Cardiac septum (tissue), 1 donor: ENCODE measurements at regions not wholly inside any gene's neighbourhood (a gene's known extent, or its start where the extent isn't known, plus 50 kb on each side); places are given as distances from the start of the nearest gene placed in this dataset.
"Not testable (repeated sequence)": the region's sequence is repeated elsewhere in the genome, so short reads cannot be mapped to it uniquely, and the experiment has no call there.

ENCODE experiments used
- DNase-seq: peaks from one replicate; pipeline ENCODE4 v3.0.0-alpha.2; 2020; ENCODE audit warnings: low spot score
- intact Hi-C: fragments of 100-400 bp; cut with DNase I; formaldehyde crosslinking; loops from one replicate; pipeline ENCODE4 v1.14.0; 2022
- donor health status: DM: no; HTN: no; CAD: no.

GRCh38 chr9:96100385-96101300 is 201.3 kb downstream of the HSD17B3 start:
- DNase-seq = no peak

GRCh38 chr9:96090630-96091029 is 211.3 kb downstream of the HSD17B3 start:
- intact Hi-C loops, DNase-seq: not testable (repeated sequence)

More at GRCh38 chr9:96100385-96101300, 201.3 kb downstream of the HSD17B3 start:
- intact Hi-C loops = no loop called here

- intact Hi-C loops = no loop called here
- no peak for DNase-seq
Observed at GRCh38 chr9:96089452-96090085, 212.4 kb downstream of the HSD17B3 start.

- intact Hi-C loops = no loop called here
- no peak for DNase-seq
Observed at GRCh38 chr9:96088510-96088909, 213.0 kb downstream of the ERCC6L2 start.

GRCh38 chr9:96087669-96088299 is 212.3 kb downstream of the ERCC6L2 start:
- intact Hi-C loops = no loop called here
- no peak for DNase-seq

- intact Hi-C loops = no loop called here
- DNase-seq = no peak
Observed at GRCh38 chr9:96086936-96087571, 211.6 kb downstream of the ERCC6L2 start.

GRCh38 chr9:96085491-96086143 is 210.1 kb downstream of the ERCC6L2 start:
- intact Hi-C loops = no loop called here
- DNase-seq = no peak

- intact Hi-C loops = no loop called here
Observed at GRCh38 chr9:96084331-96084734, 208.8 kb downstream of the ERCC6L2 start.

GRCh38 chr9:96082516-96083232 is 207.2 kb downstream of the ERCC6L2 start:
- DNase-seq = no peak
- intact Hi-C loops = no loop called here

More at GRCh38 chr9:96084331-96084734, 208.8 kb downstream of the ERCC6L2 start:
- DNase-seq = no peak

GRCh38 chr9:96080364-96080763 is 204.9 kb downstream of the ERCC6L2 start:
- intact Hi-C loops = no loop called here
- no peak for DNase-seq

- intact Hi-C loops = no loop called here
- DNase-seq = no peak
Observed at GRCh38 chr9:96079779-96080178, 204.3 kb downstream of the ERCC6L2 start.

- DNase-seq = no peak
- intact Hi-C loops = no loop called here
Observed at GRCh38 chr9:96078897-96079490, 203.5 kb downstream of the ERCC6L2 start.

GRCh38 chr9:96075757-96076156 is 200.3 kb downstream of the ERCC6L2 start:
- no peak for DNase-seq
- intact Hi-C loops = no loop called here

GRCh38 chr9:96075111-96075510 is 199.6 kb downstream of the ERCC6L2 start:
- no peak for DNase-seq
- intact Hi-C loops = no loop called here

GRCh38 chr9:96073531-96074480 is 198.3 kb downstream of the ERCC6L2 start:
- intact Hi-C loops = no loop called here
- DNase-seq = no peak

GRCh38 chr9:96072930-96073329 is 197.4 kb downstream of the ERCC6L2 start:
- intact Hi-C loops = no loop called here

GRCh38 chr9:96071815-96072124 is 196.3 kb downstream of the ERCC6L2 start:
- no peak for DNase-seq
- intact Hi-C loops = no loop called here

More at GRCh38 chr9:96072930-96073329, 197.4 kb downstream of the ERCC6L2 start:
- DNase-seq = no peak
